ENCODE measurements at regions not wholly inside any gene's neighbourhood (a gene's known extent, or its start where the extent isn't known, plus 50 kb on each side); places are given as distances from the start of the nearest gene placed in this dataset.

GRCh38 chr3:137066092-137066491 lies 108.3 kb downstream of the IL20RB start:
- dilution Hi-C loops (cut with HindIII; ENCODE audit: low sequenced_read_pairs, unreplicated experiment) = no loop called here
- H2AFZ ChIP-seq (replicated peaks; ENCODE audit: low read length, poor library complexity) = no peak overlapping the region

More at GRCh38 chr3:137066092-137066491, 108.3 kb downstream of the IL20RB start:
- no peak for ATAC-seq (ENCODE audit: low read depth)
- no peak for DNase-seq
- Histone ChIP-seq H3K4me1 (ENCODE audit: control insufficient read depth, insufficient read depth, low read length) (no peaks in the 10 kb centered on the region), H3K4ac (ENCODE audit: low read depth, low read length) (no peak overlapping the region), H4K91ac (ENCODE audit: insufficient read depth, low read depth, low read length) (no peak overlapping the region), H4K20me1 (ENCODE audit: insufficient read depth, low read length) (no peaks in the 10 kb centered on the region), H2BK15ac (ENCODE audit: low read depth, low read length) (no peak overlapping the region), H3K23ac (ENCODE audit: low read depth, low read length) (no peak overlapping the region), H3K9me3 (ENCODE audit: control insufficient read depth, insufficient read depth, low read length) (no peaks in the 10 kb centered on the region), H3K18ac (ENCODE audit: low read depth, low read length) (no peak overlapping the region), H2BK5ac (ENCODE audit: low read depth, low read length, poor library complexity, severe bottlenecking) (no peak overlapping the region), H2AK9ac (replicated peaks; ENCODE audit: low read depth, low read length, poor library complexity) (no peak overlapping the region), H2BK120ac (ENCODE audit: low read depth, low read length) (no peak overlapping the region), H3K36me3 (ENCODE audit: control insufficient read depth, insufficient read depth, low read length) (no peaks in the 10 kb centered on the region), H3K79me1 (ENCODE audit: low read depth in 1 of 2, low read length in 2 of 2) (no peaks in the 10 kb centered on the region), H2AK5ac (ENCODE audit: low read depth, low read length) (no peak overlapping the region), H3K56ac (ENCODE audit: extremely low read depth, insufficient read depth, low read length) (no peak overlapping the region), H3K27ac (ENCODE audit: insufficient read depth, low read length) (no peak overlapping the region), H4K8ac (ENCODE audit: low read depth in 2 of 2, low read length in 2 of 2) (no peak overlapping the region), H2BK20ac (ENCODE audit: low read depth, low read length) (no peak overlapping the region), H3K27me3 (ENCODE audit: control insufficient read depth, insufficient read depth, low read length) (peaks cover 2% of the 10 kb centered on the region; the same call in 1 of the 2 replicates), H3K4me3 (ENCODE audit: insufficient read depth, low read depth, low read length) (no peak overlapping the region), H3K9me1 (ENCODE audit: insufficient read depth, low read length) (no peaks in the 10 kb centered on the region), H4K5ac (ENCODE audit: low read depth, low read length) (no peak overlapping the region), H3K4me2 (ENCODE audit: low read depth, low read length) (no peak overlapping the region), H3K14ac (replicated peaks; ENCODE audit: low read depth, low read length) (no peak overlapping the region), H3K9ac (ENCODE audit: low read depth, low read length) (no peak overlapping the region)
- in situ Hi-C loops (cut with MboI; ENCODE audit: low sequenced_read_pairs) (no loop called here), intact Hi-C loops (cut with micrococcal nuclease) (no loop called here)
- 55% methylated on average over 2 of the region's 2 CpGs; no CpG with 5 or more reads in 1 of the 2 experiments for WGBS, 2 experiments (ENCODE audit: extremely low coverage in 2 of 2, insufficient read length in 1 of 2)
- no TSS peak for BruUV-seq (replicated peaks)
- CTCF ChIA-PET = no interaction called here
- POLR2A ChIA-PET (ENCODE audit: unreplicated experiment) = no interaction called here
- TF ChIP-seq RCOR1 (IDR thresholded peaks at IDR 0.05; ENCODE audit: insufficient replicate concordance, low read length) = no peak
- TF ChIP-seq RAD21 (IDR thresholded peaks at IDR 0.05; ENCODE audit: low read length) = no peak
- no peak for TF ChIP-seq MAZ (IDR thresholded peaks at IDR 0.05; ENCODE audit: borderline replicate concordance, low read depth, low read length)
